GM19467 (cell line): ENCODE measurements at regions not wholly inside any gene's neighbourhood (a gene's known extent, or its start where the extent isn't known, plus 50 kb on each side); places are given as distances from the start of the nearest gene placed in this dataset.

Source experiments
- ATAC-seq: cut with Tn5 transposase; IDR thresholded peaks from one replicate; pipeline ENCODE4 v1.9.1; 2021; ENCODE audit warnings: mild to moderate bottlenecking, moderate library complexity; ENCODE audit not compliant: unreplicated experiment

DNA sequence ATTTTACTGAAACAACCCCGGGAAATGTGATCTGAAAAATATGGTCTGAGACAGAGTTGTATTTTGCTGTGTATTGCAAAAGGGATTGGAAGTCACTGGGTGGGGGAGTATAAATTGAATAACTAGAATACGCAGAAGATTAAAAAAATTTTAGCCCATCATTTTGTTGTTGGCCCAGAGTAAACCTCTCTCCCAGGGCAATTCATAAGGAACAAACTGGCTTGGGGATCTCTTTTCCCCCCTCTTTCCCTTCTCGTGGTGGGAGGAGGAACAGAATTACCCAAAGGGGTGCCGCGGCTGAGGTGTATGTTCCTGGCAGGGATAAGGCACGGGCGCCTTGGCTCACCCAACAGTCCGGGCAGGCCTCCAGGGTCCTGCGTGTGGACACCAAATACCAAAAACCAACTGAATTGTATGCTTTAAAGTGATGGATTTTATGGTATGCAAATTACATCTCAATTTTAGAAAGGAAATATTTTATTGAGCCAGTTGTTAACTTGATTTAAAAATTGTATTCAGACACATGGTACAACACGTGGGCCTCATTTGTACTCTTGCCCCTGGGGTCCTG is 121.2 kb upstream of the SPRED2 start:
- no peak for ATAC-seq

DNA sequence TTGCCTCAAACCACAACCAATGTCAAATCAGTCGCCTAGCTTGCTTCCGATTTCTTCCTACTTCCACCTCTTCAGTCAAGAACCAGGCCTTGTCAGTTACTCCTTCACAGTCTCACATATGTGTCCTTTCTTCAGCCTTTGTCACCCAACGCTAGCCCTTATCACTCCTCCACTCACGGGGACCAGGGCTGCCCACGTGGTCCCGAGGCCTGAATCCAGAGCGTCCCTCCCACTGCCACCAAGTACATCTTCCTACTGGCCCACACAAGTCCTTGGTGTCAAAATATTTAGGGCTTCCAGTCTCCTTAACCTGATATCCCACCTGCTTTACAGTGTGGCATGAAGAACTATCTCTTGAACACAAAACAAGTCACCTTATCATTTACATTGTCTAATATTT is 119.1 kb upstream of the SPRED2 start:
- ATAC-seq = no peak

DNA sequence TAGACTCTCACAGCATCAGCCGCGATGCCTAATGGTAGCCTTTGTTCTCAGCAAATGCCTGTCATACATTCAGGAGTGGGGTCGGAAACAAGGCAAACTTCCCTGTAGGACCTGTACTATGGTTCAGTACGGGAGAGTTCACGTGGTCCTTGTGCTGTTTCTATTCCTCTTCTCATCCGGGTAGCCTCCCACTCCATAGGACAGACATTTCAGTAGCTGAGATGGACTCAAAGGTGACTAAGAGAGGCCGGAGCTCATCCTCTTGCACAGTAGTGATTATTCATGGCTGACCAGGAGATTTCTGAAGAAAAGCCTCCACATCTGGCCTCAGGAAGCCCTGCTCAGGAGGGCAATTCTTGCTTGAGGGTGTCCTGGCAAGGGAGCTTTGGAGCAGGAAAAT is 117.8 kb upstream of the SPRED2 start:
- ATAC-seq = no peak

DNA sequence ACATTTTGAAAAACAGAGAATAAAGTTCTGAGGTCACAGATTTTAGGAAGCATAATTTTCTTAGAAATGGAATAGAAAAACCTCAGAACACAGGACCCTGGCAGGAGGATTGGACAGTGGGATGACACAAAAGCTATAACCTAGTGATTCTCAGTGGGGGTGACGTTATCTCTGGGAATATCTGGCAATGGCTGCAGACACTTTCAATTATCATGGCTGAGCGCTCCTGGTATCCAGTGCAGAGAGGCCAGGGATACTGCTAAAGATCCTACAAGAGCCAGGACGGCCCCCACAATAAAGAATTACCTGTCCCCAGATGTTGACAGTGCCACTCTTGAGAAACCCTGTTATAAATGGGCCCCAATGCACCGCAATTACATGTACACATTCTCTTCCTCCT is 117.2 kb upstream of the SPRED2 start:
- no peak for ATAC-seq

DNA sequence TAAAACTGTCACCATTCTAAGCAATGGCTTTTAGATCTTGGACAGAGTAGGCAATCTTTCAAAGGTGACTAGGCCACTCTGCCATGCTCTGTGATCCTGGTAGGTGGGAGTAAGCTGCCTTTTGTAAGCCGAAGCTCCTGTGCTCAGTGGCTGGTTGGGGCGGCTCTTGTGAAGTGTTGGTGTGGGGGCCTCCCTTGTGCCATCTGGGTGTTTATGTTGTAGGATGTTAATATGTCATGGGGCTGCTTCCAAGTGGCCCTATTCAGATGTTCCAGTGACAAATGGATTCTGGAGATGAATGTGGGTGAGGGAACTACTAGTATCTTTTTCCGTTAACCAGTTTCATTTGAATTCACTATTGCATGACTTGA is 116.8 kb upstream of the SPRED2 start:
- no peak for ATAC-seq

DNA sequence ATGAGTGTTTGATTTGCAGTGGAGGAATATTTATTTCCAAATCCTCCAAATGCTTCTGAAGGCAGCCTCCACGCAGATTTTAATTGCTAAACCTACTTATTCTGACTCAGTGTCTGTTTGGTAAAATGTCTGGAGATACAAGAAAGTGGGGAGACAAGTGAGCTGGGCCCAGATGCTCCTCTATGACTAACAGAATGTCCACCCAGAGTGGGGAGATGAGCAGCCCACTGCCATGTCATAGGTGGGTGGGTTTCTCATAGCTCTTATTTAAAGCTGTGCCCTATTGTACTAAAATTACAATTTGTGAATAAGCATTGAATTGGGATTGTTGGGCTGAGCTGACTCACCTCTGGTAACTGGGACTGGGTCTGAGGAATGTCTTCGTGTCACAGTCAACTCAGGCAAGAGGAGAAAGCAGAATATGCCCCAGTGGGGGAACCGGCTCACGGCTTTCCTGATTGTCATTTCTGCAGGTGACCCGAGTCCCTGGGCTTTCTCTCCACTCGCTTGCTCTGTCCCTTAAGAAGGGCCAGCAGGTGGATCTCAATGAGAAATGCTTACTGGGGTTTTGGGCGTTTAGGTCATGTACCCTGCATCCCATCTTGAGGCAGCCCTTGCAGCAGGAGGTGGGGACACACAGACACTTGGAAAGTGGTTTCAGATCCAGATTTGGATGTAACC is 116.3 kb upstream of the SPRED2 start:
- no peak for ATAC-seq

DNA sequence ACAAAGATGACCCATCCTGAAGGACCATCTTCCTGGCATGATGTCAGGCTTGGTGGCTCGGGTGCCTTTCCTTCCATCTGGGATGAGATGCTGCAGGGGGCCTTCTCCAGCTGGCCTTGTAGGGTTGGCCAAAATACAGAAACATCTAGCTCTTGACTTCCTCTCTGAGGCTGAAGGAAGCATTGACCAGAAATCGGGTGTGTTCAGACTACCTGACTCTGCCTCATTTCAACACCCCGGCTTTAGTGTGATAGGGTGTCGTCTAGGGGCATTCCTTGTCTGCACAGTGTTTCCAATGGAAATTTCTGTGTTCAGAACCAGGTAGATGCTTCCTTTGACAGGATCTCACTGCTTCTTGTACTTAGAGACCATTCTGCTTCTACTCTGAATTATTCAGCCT is 115.7 kb upstream of the SPRED2 start:
- ATAC-seq = no peak

DNA sequence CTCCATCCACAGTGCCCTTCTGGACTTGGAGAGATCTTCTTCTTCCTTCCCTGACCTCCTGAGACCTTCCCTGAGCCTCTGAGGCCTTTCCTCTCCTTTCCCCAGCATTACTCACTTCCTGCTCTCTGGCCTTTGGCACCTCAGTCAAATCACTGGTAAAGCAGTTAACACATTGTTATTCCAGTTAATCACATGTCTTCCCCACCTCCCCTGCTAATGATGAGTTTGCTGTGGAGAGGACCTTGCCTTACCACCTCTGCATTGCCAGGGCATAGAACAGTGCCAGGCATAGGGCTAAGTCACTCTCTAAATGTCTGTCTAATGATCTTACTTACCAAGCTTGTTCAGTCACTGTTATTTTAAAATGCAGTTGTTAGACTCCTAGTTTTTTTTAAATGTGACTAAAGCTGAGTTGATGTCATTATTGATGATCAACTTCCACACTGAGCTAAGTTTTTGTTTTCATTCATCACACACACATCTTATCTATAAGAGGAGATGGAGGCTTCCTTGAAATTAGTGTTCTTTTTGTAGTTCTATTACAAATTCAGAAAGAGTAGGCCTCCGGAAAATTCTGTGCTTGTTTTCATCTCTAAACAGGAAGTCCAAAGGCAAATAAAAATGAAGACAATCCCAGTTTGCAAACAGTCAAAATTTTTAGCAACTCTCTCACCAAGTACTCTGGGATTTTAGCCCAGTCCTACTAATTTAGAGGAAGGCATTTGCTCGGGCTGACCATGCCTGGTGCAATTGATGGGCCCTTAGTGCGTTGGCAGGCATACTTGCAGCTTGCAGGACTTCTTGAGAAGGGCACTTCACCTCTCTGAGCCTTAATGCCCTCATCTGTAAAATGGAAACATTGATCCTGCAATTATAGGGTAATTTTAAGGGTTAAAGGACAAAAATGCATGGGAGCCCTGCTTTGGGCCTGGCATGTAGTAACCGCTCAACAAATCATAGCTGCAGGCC is 113.7 kb upstream of the SPRED2 start:
- ATAC-seq = no peak

DNA sequence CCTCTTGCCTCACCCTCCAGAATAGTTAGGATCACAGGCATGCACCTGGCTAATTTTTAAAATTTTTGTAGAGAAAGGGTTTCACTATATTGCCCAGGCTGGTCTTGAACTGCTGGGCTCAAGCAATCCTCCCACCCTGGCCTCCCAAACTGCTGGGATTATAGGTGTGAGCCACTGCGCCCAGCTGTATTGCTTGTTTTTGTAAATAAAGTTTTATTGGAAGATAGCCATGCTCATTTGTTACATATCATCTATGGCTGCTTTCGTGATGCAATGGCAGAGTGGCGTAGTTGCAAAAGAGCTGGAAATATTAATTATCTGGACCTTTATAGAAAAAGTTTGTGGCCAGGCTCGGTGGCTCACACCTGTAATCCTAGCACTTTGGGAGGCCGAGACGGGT is 109.4 kb upstream of the SPRED2 start:
- ATAC-seq = no peak

DNA sequence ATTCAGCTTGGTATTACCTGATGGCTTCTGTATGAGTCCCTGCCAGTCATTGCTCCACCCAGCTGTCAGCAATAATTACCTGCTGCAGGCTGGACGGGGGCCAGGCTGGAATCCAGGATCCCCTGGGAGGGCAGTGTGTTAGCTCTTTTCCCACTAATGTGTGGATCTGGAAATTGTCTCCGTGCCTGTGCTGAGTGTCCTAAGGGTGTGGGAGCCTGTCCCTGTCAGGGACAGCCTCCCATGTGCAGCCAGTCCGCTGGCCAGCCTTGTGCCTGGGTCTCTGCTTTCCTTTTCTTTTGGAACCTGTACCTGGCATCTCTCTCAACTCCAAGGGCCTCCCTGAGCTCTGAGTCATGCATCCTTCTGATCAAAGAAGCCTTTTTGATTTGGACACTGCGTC is 107.2 kb upstream of the SPRED2 start:
- ATAC-seq = no peak

DNA sequence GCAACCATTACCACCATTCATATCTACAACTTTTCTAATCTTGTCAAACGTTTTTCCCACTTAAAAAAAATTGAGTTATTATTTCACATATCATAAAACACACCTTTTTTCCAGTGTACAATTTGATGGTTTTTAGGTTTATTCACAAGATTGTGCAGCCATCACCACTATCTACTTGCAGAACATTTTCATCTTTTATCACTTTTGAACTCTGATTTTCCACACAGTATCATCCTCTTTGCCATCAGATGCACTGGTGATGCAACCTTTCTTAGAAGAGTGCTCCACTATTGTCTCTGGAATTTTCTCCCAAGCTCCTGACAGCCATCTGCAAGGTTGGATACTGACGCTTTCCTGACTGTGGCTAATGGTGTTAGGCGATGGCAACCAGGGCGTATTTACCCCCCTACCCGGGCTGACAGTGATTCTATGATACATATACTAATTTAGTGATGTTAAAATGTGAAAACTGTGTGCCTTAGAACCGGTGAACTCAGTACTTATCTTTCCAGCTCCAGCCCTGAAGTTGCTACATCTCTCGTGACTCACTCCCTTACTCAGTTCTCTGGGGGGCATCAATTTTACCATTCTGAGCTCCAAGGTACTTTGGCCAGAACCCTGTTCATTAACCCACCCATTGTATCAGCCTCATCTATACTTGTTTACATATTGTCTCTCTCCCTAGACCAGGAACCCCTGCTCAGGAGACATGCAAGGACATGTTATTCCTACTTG is 105.4 kb upstream of the SPRED2 start:
- ATAC-seq = no peak

DNA sequence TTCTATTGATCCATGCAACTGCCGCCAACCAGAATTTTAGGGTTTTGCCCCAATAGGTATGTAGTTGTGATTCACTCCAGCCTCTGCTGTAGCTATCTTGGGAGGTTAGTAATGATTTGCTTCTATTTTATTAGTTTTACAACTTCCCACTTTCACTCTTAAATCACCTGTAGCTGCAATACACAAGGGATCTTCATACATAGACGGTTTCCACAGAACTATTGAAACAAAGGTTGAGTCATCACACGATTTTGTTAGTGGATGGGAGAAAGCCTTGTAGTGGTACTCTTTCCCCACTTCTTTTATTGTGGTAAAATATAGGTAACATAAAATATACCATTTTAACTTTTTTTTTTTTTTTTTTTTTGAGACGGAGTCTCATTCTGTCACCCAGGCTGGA is 104.2 kb upstream of the SPRED2 start:
- peak; percentile 91 for ATAC-seq

DNA sequence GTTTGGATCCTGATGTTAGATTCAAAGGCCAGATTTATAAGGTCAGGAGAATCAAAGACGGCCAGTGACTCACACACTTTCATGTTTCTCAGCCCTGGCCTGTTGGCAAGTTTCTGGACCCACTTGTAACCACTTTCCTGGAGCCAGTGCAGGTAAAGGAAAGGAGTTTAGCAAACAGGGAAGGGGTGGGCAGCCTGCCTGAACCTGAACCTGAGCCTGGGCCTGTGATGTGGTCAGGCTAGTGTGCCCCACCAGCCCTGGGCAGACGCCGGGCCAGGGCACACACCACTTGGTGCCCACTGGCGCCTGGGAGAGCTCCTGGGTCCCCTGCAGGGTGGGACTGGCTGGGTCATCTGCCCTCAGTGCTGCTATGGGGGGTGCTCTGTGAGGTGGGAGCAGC is 100.5 kb upstream of the SPRED2 start:
- ATAC-seq = no peak

DNA sequence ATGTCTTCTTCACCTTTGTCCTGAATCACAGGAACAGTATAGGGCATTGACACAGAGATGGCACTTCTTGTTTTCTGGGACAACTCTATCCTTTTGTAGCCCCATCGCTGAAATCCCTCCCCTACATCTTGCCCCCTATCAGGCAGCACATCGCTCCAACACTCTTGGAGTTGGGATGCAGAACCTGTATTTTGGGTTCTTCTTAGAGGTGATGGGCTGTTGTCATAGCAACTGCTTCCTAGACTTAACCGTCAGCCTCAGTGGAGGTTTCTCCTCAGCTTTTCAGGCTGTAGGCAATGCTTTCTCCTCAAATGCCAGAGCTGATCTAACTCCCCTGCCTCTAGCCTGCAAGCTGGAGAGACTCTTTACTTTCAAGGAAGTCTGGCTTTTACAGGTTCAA is 99.9 kb upstream of the SPRED2 start:
- no peak for ATAC-seq

DNA sequence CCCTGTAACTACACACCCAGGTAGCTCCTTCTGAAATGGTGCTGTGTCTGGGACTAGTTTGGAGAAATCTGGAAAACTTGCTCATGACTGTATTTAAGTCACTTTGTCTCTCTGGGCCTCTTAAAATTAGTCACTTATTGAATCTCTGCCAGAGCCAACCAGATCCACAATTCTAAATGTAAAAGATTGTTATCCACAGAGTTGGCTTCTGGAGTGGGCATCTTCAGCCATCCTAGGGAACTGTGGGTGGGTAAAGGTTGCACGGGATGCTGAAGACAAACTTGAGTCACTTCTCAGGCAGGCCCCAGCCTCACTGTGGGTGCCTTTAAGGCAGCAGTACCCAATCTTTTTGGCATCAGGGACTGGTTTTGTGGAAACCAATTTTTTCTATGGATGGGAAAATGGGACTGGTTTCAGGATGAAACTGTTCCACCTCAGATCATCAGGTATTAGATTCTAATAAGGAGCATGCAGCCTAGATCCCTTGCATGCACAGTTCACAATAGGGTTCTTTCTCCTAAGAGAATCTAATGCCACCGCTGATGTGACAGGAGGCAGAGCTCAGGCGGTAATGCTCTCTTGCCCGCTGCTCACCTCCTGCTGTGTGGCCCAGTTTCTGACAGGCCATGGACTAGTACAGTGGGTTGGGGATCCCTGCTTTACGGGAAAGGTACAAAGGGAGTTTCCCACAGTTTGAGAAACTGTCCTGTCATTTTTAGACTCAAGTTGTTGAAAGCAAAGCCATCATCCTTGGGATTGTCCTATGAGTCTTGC is 98.3 kb upstream of the SPRED2 start:
- ATAC-seq = no peak

DNA sequence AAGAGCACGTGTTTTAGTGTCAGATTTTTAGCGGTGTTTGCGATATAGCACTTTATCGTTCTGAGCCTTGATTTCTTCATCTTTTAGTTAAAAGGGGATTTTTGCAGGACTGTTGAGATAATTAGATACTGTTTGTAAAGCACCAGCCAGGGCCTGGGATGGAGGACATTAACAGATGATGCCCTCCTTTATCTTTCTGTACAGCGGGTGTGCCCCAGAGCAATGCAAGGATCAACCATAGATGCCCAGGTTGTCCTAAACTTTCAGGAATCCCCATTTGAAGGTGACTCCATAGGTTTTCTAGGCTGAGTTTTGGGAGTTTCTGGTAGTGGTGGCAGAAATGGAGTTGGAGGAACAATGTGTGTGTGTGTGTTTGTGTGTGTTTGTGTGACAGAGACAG is 97.0 kb upstream of the SPRED2 start:
- no peak for ATAC-seq

DNA sequence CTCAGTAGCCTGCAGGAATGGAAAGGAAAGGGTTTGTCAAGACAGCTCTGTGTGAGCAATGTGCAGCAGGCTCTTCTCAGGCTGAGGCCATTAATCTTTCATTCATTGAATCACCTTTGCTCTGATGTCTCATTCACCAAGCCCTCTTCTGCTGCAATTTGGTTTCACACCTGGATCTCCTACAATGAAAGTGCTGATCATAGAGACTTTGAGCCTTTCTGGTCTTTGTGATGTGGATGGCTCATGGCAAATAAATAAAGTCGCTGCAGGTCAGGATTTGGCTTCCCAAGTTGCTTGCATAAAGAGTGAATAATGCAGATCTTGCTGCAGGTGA is 95.8 kb upstream of the SPRED2 start:
- ATAC-seq = no peak

DNA sequence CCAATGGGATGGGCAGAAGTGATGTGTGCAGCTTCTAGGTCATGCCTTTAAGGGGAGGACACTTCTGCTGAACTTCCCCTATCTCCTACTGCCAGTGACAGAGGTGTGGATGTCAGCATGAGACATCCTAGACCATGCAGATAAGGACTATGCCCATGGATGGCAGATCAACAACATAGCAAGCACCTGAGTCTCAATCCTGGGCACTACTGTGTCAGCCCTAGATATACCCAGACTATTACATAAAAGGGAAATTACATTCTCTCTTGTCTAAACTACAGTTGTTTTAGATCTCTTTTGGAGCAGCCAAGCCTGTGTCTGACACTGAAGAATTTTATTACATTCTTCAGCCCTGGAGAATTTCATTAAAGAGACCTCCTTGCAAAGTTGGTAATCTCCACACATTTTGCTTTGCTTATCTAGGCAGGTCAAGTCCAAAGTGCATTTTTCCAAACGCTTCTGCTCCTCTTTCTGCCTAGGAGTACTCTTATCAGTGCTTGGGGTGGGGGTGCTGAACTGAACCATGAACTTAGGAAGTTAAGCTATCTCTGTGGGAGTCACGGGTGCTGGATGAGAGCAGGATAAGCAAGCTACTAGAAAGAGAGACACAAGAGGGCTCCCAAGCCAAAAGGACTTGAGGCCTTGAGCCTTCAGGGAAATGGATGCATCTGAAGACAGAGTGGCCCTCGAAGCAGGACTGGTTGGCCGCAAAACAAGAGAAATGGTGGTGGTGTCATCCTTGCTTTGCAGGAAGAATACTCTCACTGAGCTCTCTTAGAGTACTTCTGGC is 95.2 kb upstream of the SPRED2 start:
- ATAC-seq = no peak

DNA sequence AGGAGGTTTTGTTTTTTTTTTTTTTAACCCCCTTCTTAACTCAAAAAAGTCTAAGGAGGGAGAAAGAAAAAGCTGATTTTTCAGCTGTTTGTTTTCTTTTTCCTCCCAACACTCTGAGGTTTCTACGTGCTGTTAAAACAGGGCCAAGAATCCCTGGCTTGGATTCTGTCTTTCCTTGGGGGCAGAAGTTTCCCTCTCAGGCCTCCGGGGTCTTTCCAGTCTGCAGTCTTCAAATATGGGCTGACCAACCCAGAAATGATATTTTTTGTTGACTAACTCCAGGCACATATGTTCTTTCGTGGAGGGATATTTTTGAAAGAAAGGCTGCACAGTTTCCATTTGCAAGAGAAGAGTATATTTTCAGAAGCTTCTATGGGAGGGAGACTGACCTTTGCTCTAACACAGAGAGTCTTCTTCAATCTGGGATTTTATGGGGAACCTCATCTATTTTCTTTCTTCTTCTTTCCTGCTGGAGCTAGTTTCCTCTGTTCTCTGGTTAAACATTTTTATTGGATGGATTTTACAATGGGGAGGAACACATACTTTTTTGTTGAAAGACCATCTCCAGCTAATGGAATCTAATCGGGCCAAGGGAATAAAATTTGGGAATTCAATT is 93.3 kb upstream of the SPRED2 start:
- ATAC-seq = no peak

DNA sequence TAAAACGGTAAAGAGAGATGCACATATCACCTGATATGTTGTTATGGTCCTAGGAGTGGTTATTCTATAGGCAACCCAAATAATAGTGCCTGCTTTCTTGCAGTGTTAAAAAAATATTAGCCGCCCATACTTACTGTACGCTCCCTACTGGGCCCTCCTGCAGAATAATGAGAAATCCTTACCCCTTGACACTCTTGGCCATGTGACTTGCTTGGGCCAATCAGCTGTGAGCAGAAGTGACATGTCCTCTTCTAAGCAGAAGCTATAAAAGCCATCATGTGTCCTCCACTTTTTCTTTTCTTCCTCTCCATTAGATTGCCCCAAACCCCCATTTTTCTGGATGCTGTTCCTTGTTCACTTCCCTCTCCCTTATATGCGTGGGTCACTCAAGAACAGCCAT is 90.5 kb upstream of the SPRED2 start:
- ATAC-seq = no peak
